Upper lobe of left lung (tissue), 4 donors: ENCODE measurements at regions not wholly inside any gene's neighbourhood (a gene's known extent, or its start where the extent isn't known, plus 50 kb on each side); places are given as distances from the start of the nearest gene placed in this dataset.

Experiments
- CTCF ChIP-seq, 6 experiments: fragments of 450-650 bp in 4 of 6; fragments of 200-600 bp in 2 of 6; sonication (generic) in 2 of 6; IDR thresholded peaks; one replicate each; pipeline ENCODE4 v1.5.1; 2016 to 2019; ENCODE audit warnings: antibody characterized with exemption in 6 of 6
- EP300 ChIP-seq, 4 donors: sonication (generic); formaldehyde crosslinking; IDR thresholded peaks; one replicate each; pipeline ENCODE4 v1.5.1; 2017; ENCODE audit warnings: antibody characterized with exemption in 4 of 4, control low read depth in 2 of 4
- POLR2A ChIP-seq, 4 donors: fragments of 450-650 bp; IDR thresholded peaks; one replicate each; pipeline ENCODE4 v1.5.1; 2016 to 2017; ENCODE audit warnings: antibody characterized with exemption in 4 of 4, mild to moderate bottlenecking in 2 of 4

GRCh38 chr9:78525986-78526560 is 229.1 kb downstream of the PSAT1 start:
- TF ChIP-seq POLR2A (IDR thresholded peaks at IDR 0.05), result no peak
- TF ChIP-seq CTCF (IDR thresholded peaks at IDR 0.05), result no peak
- TF ChIP-seq EP300 (IDR thresholded peaks at IDR 0.05), result no peak
